MCF 10A (cell line): ENCODE measurements at regions not wholly inside any gene's neighbourhood (a gene's known extent, or its start where the extent isn't known, plus 50 kb on each side); places are given as distances from the start of the nearest gene placed in this dataset.

ENCODE experiments used
- BruUV-seq: library from RNA; stranded (reverse); fragments of 400-500 nt; replicated peaks from 2 replicates; lab custom pipeline; 2021; lab: Mats Ljungman, UMichigan
- CTCF ChIA-PET: fragments of 300-600 bp; sonication (Branson Sonifier 250); formaldehyde crosslinking; extraction: SDS; loops from one replicate; lab custom pipeline; 2021; ENCODE audit warnings: antibody characterized with exemption, inconsistent platforms; lab: Yijun Ruan, JAX
- POLR2A ChIA-PET: fragments of 300-600, 350-650 bp; sonication (Branson Sonifier 250); formaldehyde crosslinking; extraction: SDS; loops from one replicate; lab custom pipeline; 2020; ENCODE audit warnings: antibody characterized with exemption, inconsistent platforms; lab: Yijun Ruan, JAX
- DNase-seq: peaks from one replicate; pipeline ENCODE4 v3.0.0-alpha.2; 2018; ENCODE audit not compliant: unreplicated experiment
- H3K27ac Mint-ChIP-seq: one replicate; pipeline ENCODE4 v1.8.0; 2022; ENCODE audit warnings: mild to moderate bottlenecking, low read depth, mixed read lengths; ENCODE audit not compliant: unreplicated experiment
- H3K27me3 Mint-ChIP-seq: one replicate; pipeline ENCODE4 v1.8.0; 2022; ENCODE audit warnings: mixed read lengths; ENCODE audit not compliant: insufficient read depth, unreplicated experiment
- H3K36me3 Mint-ChIP-seq: one replicate; pipeline ENCODE4 v1.8.0; 2022; ENCODE audit warnings: mild to moderate bottlenecking, moderate library complexity, mixed read lengths; ENCODE audit not compliant: insufficient read depth, unreplicated experiment
- H3K4me1 Mint-ChIP-seq: one replicate; pipeline ENCODE4 v1.8.0; 2022; ENCODE audit warnings: mixed read lengths; ENCODE audit not compliant: insufficient read depth, unreplicated experiment
- H3K4me3 Mint-ChIP-seq: one replicate; pipeline ENCODE4 v1.8.0; 2022; ENCODE audit warnings: mild to moderate bottlenecking, moderate library complexity, mixed read lengths; ENCODE audit not compliant: unreplicated experiment
- H3K9me3 Mint-ChIP-seq: one replicate; pipeline ENCODE4 v1.8.0; 2022; ENCODE audit warnings: mixed read lengths; ENCODE audit not compliant: unreplicated experiment
- intact Hi-C: fragments of 100-400 bp; cut with micrococcal nuclease; formaldehyde crosslinking; loops from 2 replicates; pipeline ENCODE4 v1.14.1; 2022
- TF ChIP-seq, protein P1 (sequence below): fragments of 200-600 bp; IDR thresholded peaks from one replicate; pipeline ENCODE4 v1.8.0; 2022; ENCODE audit warnings: antibody characterized with exemption, mild to moderate bottlenecking; ENCODE audit not compliant: unreplicated experiment

- DNase-seq, result no peak
- TF ChIP-seq, protein P1, sequence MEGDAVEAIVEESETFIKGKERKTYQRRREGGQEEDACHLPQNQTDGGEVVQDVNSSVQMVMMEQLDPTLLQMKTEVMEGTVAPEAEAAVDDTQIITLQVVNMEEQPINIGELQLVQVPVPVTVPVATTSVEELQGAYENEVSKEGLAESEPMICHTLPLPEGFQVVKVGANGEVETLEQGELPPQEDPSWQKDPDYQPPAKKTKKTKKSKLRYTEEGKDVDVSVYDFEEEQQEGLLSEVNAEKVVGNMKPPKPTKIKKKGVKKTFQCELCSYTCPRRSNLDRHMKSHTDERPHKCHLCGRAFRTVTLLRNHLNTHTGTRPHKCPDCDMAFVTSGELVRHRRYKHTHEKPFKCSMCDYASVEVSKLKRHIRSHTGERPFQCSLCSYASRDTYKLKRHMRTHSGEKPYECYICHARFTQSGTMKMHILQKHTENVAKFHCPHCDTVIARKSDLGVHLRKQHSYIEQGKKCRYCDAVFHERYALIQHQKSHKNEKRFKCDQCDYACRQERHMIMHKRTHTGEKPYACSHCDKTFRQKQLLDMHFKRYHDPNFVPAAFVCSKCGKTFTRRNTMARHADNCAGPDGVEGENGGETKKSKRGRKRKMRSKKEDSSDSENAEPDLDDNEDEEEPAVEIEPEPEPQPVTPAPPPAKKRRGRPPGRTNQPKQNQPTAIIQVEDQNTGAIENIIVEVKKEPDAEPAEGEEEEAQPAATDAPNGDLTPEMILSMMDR, result no peak
- Mint-ChIP-seq H3K27ac (no peak overlapping the region), H3K9me3 (no peaks in the 10 kb centered on the region), H3K4me1 (no peaks in the 10 kb centered on the region), H3K27me3 (peaks cover 60% of the 10 kb centered on the region), H3K4me3 (no peak overlapping the region), H3K36me3 (no peaks in the 10 kb centered on the region)
- intact Hi-C loops, result no loop called here
- CTCF ChIA-PET, result interaction anchor here (6.9 kb wide), 1 partner anchor 667 kb away, joined by 120 read pairs; no protein-coding TSS in a partner anchor
- POLR2A ChIA-PET, result interaction anchor here (1.0 kb wide), 1 partner anchor 7 kb away, joined by 3 read pairs; no protein-coding TSS in a partner anchor
- BruUV-seq, result no TSS peak
Measured at GRCh38 chr16:48684148-48684547, 74.2 kb upstream of the N4BP1 start.

GRCh38 chr16:48682971-48683370 lies 73.0 kb upstream of the N4BP1 start:
- H3K27me3 Mint-ChIP-seq, result peaks cover 49% of the 10 kb centered on the region
- intact Hi-C loops, result no loop called here
- no peak overlapping the region for H3K27ac Mint-ChIP-seq
- H3K36me3 Mint-ChIP-seq, result no peaks in the 10 kb centered on the region
- POLR2A ChIA-PET, result interaction anchor here (0.7 kb wide), 1 partner anchor 13 kb away, joined by 3 read pairs; no protein-coding TSS in a partner anchor
- H3K4me1 Mint-ChIP-seq, result no peaks in the 10 kb centered on the region
- BruUV-seq, result no TSS peak
- H3K9me3 Mint-ChIP-seq, result no peaks in the 10 kb centered on the region
- TF ChIP-seq, protein P1, result no peak
- no peak overlapping the region for H3K4me3 Mint-ChIP-seq
- no peak for DNase-seq
- CTCF ChIA-PET, result interaction anchor here (6.9 kb wide), 1 partner anchor 668 kb away, joined by 120 read pairs; no protein-coding TSS in a partner anchor

- H3K27ac Mint-ChIP-seq, result no peak overlapping the region
- ChIA-PET POLR2A (no interaction called here), CTCF (interaction anchor here (1.0 to 6.9 kb wide), 2 partner anchors 669 to 1240 kb away, joined by 3 to 120 read pairs; no protein-coding TSS in a partner anchor)
- H3K4me3 Mint-ChIP-seq, result no peak overlapping the region
- intact Hi-C loops, result no loop called here
- TF ChIP-seq, protein P1, result no peak
- no TSS peak for BruUV-seq
- no peaks in the 10 kb centered on the region for H3K9me3 Mint-ChIP-seq
- peaks cover 43% of the 10 kb centered on the region for H3K27me3 Mint-ChIP-seq
- DNase-seq, result no peak
- no peaks in the 10 kb centered on the region for H3K4me1 Mint-ChIP-seq
- no peaks in the 10 kb centered on the region for H3K36me3 Mint-ChIP-seq
Measured at GRCh38 chr16:48681520-48681919, 71.5 kb upstream of the N4BP1 start.

DNA sequence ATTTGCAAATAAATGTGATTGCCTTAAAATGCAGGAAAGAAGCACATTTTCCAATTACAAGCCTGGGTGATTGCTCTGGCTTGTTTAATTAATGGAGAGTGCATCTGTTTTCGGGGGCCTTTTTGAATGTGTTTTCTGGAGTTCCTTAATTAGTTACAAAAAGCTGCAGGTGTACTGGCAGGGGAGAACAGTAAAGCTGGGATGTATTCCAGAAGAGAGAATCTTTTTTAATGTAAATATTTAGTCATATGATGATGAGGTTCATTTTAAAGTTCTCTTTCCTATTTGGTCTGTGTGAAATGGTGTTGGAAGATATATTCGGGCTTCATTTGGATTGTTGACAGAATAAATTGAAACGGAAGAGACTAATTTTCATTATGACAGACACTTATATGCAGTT lies 70.9 kb upstream of the N4BP1 start:
- H3K4me1 Mint-ChIP-seq, result no peaks in the 10 kb centered on the region
- intact Hi-C loops, result no loop called here
- TF ChIP-seq, protein P1, result no peak
- H3K36me3 Mint-ChIP-seq, result no peaks in the 10 kb centered on the region
- POLR2A ChIA-PET, result interaction anchor here (0.6 kb wide), 1 partner anchor 329 kb away, joined by 3 read pairs; no protein-coding TSS in a partner anchor
- H3K27ac Mint-ChIP-seq, result no peak overlapping the region
- no TSS peak for BruUV-seq
- CTCF ChIA-PET, result interaction anchor here (0.5 kb wide), 1 partner anchor 186 kb away, joined by 3 read pairs; no protein-coding TSS in a partner anchor
- no peak overlapping the region for H3K4me3 Mint-ChIP-seq
- peaks cover 36% of the 10 kb centered on the region for H3K27me3 Mint-ChIP-seq
- H3K9me3 Mint-ChIP-seq, result no peaks in the 10 kb centered on the region
- no peak for DNase-seq
